Uterus (tissue), 3 donors: ENCODE measurements at regions not wholly inside any gene's neighbourhood (a gene's known extent, or its start where the extent isn't known, plus 50 kb on each side); places are given as distances from the start of the nearest gene placed in this dataset.
"Not testable (repeated sequence)": the region's sequence is repeated elsewhere in the genome, so short reads cannot be mapped to it uniquely, and the experiment has no call there.

Source experiments
- DNase-seq, 2 donors: peaks; one replicate each; pipeline ENCODE4 v3.0.0-alpha.2; 2019 to 2020
- H3K27ac ChIP-seq, 2 donors: fragments of 200-600 bp; sonication (generic); 1 replicate in 1 of 2; 2 replicates in 1 of 2; pipeline ENCODE4 v1.5.1; 2016 to 2018
- H3K27me3 ChIP-seq, 2 donors: fragments of 200-600 bp; sonication (generic); one replicate each; pipeline ENCODE4 v1.5.1; 2018 to 2019; ENCODE audit warnings: control low read depth in 1 of 2
- H3K36me3 ChIP-seq, 2 donors: fragments of 200-600 bp; sonication (generic); one replicate each; pipeline ENCODE4 v1.5.1; 2019; ENCODE audit warnings: control low read depth in 1 of 2
- H3K4me1 ChIP-seq, 2 donors: fragments of 200-600 bp; sonication (generic); one replicate each; pipeline ENCODE4 v1.5.1; 2018 to 2019; ENCODE audit warnings: control low read depth in 1 of 2
- H3K4me3 ChIP-seq, 2 donors: fragments of 200-600 bp; sonication (generic); 1 replicate in 1 of 2; 2 replicates in 1 of 2; pipeline ENCODE4 v1.5.1; 2018 to 2019; ENCODE audit warnings: mild to moderate bottlenecking in 1 of 2
- H3K9me3 ChIP-seq, 2 donors: fragments of 200-600 bp; sonication (generic); one replicate each; pipeline ENCODE4 v1.5.1; 2019; ENCODE audit warnings: control low read depth in 1 of 2
- POLR2A ChIP-seq, 2 donors: fragments of 450-650 bp; IDR thresholded peaks; one replicate each; pipeline ENCODE4 v1.6.1; 2016; ENCODE audit warnings: antibody characterized with exemption in 2 of 2, mild to moderate bottlenecking in 1 of 2, moderate library complexity in 1 of 2
- intact Hi-C: fragments of 100-400 bp; cut with DNase I; formaldehyde crosslinking; loops from one replicate; pipeline ENCODE4 v1.15.1; 2023; ENCODE audit warnings: low total_unique reads
- TF ChIP-seq, protein P1 (sequence below), 4 experiments: fragments of 200-600 bp in 2 of 4; fragments of 450-650 bp in 2 of 4; sonication (generic) in 2 of 4; IDR thresholded peaks; one replicate each; pipeline ENCODE4 v1.5.1; 2016 to 2019; ENCODE audit warnings: antibody characterized with exemption in 4 of 4, mild to moderate bottlenecking in 2 of 4, moderate library complexity in 1 of 4
- donor health status: DM: yes; HTN: yes; CAD: no.

DNA sequence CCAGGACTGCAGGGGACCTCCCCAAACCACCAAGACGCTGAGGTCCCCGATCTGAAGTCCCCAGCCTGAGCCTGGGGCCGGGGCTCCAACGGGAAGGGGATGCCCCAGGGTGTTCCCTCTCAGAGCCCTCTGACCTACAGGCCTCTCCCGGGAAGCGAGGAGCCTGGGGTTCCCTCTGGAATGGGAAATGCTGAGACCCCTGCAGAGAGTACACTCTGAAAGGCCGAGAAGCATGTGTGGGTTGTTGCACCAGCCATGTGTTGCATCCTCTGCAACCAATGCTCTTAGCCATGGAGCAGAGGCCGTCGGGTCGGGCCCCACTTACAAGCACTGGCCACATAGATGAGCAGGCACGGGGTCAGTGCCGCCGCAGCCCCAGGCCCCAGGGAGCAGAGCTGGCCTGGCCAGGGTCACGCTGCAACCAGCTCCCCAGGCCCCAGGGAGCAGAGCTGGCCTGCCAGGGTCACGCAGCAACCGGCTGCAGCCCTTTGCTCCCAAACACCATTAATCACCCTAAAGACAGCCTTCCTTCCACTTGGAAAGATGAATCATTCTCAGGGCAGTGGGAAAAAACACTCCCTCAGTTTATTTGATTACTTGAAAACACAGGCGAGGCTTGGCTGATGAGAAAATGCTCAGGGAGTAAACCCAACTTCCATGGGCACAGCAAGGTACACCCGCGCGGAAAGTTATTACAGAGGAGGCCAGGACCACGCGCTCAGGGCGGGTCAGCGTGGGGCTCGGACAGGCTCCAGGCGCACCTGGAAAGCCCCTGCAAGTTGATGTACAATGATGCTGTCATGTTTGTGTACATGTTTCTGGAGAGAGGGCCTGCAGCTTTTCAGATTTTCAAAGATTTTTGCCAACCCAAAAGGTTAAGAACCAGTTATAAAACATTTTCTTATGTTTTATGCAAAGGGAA, 78.0 kb upstream of the AFDN start:
- peak overlapping the region; percentile 50 to 54 for H3K27ac ChIP-seq
- intact Hi-C loops = no loop called here
- no peak overlapping the region for H3K4me3 ChIP-seq
- DNase-seq = no peak
- no peaks in the 10 kb centered on the region for H3K36me3 ChIP-seq
- H3K4me1 ChIP-seq = peaks cover 0 to 7% of the 10 kb centered on the region in 2 donors
- H3K27me3 ChIP-seq = no peaks in the 10 kb centered on the region
- TF ChIP-seq POLR2A (IDR thresholded peaks at IDR 0.05) = no peak
- TF ChIP-seq, protein P1, sequence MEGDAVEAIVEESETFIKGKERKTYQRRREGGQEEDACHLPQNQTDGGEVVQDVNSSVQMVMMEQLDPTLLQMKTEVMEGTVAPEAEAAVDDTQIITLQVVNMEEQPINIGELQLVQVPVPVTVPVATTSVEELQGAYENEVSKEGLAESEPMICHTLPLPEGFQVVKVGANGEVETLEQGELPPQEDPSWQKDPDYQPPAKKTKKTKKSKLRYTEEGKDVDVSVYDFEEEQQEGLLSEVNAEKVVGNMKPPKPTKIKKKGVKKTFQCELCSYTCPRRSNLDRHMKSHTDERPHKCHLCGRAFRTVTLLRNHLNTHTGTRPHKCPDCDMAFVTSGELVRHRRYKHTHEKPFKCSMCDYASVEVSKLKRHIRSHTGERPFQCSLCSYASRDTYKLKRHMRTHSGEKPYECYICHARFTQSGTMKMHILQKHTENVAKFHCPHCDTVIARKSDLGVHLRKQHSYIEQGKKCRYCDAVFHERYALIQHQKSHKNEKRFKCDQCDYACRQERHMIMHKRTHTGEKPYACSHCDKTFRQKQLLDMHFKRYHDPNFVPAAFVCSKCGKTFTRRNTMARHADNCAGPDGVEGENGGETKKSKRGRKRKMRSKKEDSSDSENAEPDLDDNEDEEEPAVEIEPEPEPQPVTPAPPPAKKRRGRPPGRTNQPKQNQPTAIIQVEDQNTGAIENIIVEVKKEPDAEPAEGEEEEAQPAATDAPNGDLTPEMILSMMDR (IDR thresholded peaks at IDR 0.05) = no peak
- no peaks in the 10 kb centered on the region for H3K9me3 ChIP-seq

GRCh38 chr6:167750956-167751358, 75.8 kb upstream of the AFDN start:
- TF ChIP-seq POLR2A (IDR thresholded peaks at IDR 0.05) = no peak
- TF ChIP-seq, protein P1 (IDR thresholded peaks at IDR 0.05) = no peak
- Histone ChIP-seq H3K4me3 (no peak overlapping the region), H3K9me3 (no peaks in the 10 kb centered on the region), H3K36me3 (no peaks in the 10 kb centered on the region), H3K27me3 (no peaks in the 10 kb centered on the region), H3K27ac (peak overlapping the region in 1 of 2 donors; percentile 13), H3K4me1 (peaks cover 0 to under 1% of the 10 kb centered on the region in 2 donors)
- intact Hi-C loops = no loop called here
- DNase-seq = peak in 1 of 2 donors; percentile 43

DNA sequence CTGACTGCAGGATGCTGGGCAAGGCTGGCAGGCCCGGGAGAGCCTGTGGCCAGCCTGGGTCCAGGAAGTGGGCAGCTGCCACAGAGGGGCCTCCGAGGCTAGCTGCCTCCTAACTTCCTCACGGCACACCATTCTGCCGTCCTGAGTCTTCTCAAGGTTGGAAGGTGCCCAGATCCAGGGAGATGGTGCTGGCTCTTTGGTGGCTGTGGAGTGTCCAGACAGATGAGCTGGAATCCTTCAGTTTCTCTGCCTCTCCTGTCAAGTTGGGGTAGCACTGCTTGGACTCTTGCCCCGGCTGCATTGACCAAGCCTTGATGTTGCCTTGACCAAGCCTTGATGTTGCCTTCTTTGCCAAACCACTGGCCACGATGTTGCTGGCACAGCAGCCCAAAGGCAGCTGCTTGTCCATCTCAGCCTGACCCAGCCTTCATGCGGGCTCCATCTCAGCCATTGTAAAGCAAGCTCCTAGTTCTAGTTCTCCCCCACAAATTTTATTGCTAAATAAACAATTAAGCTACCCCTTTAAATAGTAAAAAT, 75.1 kb upstream of the AFDN start:
- H3K27ac ChIP-seq = peak overlapping the region in 1 of 2 donors; percentile 13
- H3K4me3 ChIP-seq = no peak overlapping the region
- H3K4me1 ChIP-seq = no peaks in the 10 kb centered on the region
- no peaks in the 10 kb centered on the region for H3K9me3 ChIP-seq
- DNase-seq = no peak
- H3K27me3 ChIP-seq = no peaks in the 10 kb centered on the region
- H3K36me3 ChIP-seq = no peaks in the 10 kb centered on the region
- intact Hi-C loops = no loop called here
- TF ChIP-seq, protein P1 (IDR thresholded peaks at IDR 0.05) = no peak
- TF ChIP-seq POLR2A (IDR thresholded peaks at IDR 0.05) = no peak

GRCh38 chr6:167753281-167753680, 73.4 kb upstream of the AFDN start:
- intact Hi-C loops, H3K4me1 ChIP-seq, H3K36me3 ChIP-seq, H3K9me3 ChIP-seq, DNase-seq, H3K27ac ChIP-seq, H3K4me3 ChIP-seq, H3K27me3 ChIP-seq: not testable (repeated sequence)

DNA sequence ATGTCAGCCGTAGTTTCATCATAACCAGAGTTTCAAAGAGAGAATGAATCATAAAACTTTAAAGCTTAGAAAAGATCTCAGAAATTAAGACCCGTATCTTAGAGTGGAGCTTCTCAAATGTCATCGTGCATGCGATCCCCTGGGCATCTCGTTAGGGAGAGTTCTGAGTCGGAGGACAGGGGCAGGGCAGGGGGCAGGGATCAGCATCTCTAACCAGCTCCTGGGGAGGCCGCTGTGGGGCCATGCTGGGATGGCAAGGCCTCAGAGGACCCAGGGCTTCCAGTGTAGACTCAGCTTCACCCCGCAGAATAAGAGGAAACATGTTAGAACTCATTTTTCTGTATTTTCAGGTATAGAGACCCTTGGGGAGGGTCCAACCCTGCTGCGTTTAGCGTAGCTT, 72.0 kb upstream of the AFDN start:
- Histone ChIP-seq H3K27ac (no peak overlapping the region), H3K36me3 (no peaks in the 10 kb centered on the region), H3K4me3 (no peak overlapping the region), H3K9me3 (no peaks in the 10 kb centered on the region), H3K4me1 (no peaks in the 10 kb centered on the region), H3K27me3 (no peaks in the 10 kb centered on the region)
- no peak for DNase-seq
- no peak for TF ChIP-seq POLR2A (IDR thresholded peaks at IDR 0.05)
- TF ChIP-seq, protein P1 (IDR thresholded peaks at IDR 0.05) = no peak
- intact Hi-C loops = no loop called here
